GM18868 (cell line): ENCODE measurements at regions not wholly inside any gene's neighbourhood (a gene's known extent, or its start where the extent isn't known, plus 50 kb on each side); places are given as distances from the start of the nearest gene placed in this dataset.
A peak's percentile ranks its signal among the peaks of the same experiment; 100 is the strongest.
"Not testable (repeated sequence)": the region's sequence is repeated elsewhere in the genome, so short reads cannot be mapped to it uniquely, and the experiment has no call there.

Experiments used
- ATAC-seq: cut with Tn5 transposase; IDR thresholded peaks from one replicate; pipeline ENCODE4 v1.9.1; 2021; ENCODE audit warnings: mild to moderate bottlenecking, moderate library complexity; ENCODE audit not compliant: unreplicated experiment

- ATAC-seq = no peak
Measured at GRCh38 chr11:56883371-56883987, 105.2 kb upstream of the OR5AK2 start.

- no peak for ATAC-seq
Measured at GRCh38 chr11:56876621-56877275, 112.0 kb upstream of the OR5AK2 start.

GRCh38 chr11:56855217-56855616 is 106.7 kb upstream of the OR9G4 start:
- no peak for ATAC-seq

DNA sequence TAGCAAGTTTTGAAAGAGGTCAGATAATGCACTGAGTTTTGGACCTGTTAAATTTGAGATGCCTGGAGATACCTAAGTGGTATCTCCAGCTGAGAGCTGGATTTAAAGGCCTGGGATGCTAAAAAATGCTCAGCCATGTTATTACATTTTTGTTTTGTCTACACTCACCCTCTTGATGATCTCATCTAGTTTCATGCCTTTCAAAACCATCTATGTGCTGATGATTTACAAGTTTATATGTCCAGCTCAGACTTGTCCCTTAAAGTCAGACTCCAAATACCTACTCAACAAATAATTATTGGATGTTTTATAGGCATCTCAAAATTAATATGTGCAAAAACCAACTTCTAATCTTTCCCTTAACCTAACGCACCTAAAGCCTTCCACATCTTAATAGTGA is 103.6 kb upstream of the OR9G4 start:
- ATAC-seq = no peak

DNA sequence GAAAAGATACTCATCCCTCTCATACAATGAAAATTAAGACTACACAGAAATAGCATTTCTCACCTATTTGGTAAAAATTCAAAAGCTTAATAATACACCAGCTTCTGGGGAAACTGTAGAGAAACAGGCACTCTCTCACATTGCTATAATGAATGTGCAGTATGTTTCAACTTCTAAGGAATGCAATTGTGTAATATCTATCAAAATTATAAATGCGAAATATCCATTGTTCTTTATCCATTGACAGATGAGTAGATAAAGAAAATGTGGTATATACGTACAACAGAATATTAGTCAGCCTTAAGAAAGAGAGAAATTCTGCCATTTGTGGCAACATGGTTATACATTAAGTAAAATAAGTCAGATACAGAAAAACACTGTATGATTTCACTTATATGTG is 101.4 kb upstream of the OR9G4 start:
- no peak for ATAC-seq

- ATAC-seq = no peak
Measured at GRCh38 chr11:56849250-56849649, 100.8 kb upstream of the OR9G4 start.

GRCh38 chr11:56848141-56848809 is 99.8 kb upstream of the OR9G4 start:
- ATAC-seq = no peak

- ATAC-seq = no peak
Measured at GRCh38 chr11:56846631-56847576, 98.4 kb upstream of the OR9G4 start.

- ATAC-seq = no peak
Measured at GRCh38 chr11:56845121-56845732, 96.7 kb upstream of the OR9G4 start.

DNA sequence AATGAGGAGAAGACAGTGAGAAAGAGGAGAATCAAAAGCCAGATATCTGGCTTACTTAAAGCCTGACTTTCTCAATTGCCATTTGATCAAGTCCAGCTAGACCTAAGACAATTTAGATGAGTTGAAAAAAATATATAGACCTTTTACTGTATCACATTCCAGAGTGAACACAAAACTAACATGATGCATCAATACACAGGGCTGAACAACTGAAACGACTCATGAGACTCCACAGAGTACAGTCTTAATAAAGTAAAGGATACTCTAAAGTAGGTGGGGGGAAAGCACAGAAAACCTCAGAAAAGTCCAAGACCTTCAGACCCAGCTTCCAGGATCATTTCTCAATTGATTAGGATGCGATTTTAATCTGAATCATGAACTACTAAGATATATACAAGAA is 95.3 kb upstream of the OR9G4 start:
- no peak for ATAC-seq

DNA sequence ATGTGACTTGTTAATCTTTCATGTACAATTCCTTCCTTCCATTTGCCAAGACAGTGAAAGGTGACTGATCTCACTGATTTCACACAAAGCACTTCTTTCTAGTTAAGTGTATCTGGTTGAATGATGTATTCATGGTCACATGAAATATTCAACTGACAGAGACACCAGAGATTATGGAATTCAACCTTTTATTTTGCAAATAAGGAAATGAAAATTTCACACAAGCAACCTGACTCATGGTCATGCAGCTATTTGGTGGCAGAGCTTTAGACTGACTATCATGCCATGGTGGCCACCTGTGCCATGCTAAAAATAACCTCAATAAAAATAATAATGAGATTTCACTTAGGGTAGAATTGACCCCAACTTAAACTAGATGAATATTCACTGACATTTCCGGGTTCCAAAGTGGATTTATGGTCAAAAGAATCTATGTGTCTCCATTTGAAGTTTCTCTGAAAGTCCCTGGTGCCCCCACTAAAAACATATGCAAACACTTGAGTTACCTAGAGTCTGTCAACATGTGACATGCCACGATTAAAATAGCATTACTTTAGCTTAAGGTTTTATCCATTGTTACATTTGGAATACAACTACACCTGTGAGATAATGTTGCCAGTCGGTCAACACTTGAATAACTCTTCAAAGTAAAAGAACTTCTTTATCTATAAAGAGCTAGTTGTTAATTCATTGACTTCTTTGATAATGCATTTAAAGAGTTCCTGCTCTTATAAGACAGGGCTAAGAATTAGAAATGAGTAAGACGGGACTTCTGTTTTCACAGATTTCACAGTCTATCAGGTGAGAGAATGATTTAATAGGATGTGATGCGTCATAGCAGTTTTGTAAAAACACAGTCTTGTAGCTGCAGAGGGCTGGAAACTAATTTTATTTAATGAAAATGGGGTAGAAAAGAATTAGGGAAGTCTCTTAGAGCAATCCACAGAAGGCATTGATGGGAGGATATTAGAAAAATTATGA is 94.6 kb upstream of the OR9G4 start:
- no peak for ATAC-seq

GRCh38 chr11:56841210-56841810 is 92.8 kb upstream of the OR9G4 start:
- peak; percentile 73 for ATAC-seq

- ATAC-seq = not testable (repeated sequence)
Measured at GRCh38 chr11:56827357-56827756, 78.9 kb upstream of the OR9G4 start.

DNA sequence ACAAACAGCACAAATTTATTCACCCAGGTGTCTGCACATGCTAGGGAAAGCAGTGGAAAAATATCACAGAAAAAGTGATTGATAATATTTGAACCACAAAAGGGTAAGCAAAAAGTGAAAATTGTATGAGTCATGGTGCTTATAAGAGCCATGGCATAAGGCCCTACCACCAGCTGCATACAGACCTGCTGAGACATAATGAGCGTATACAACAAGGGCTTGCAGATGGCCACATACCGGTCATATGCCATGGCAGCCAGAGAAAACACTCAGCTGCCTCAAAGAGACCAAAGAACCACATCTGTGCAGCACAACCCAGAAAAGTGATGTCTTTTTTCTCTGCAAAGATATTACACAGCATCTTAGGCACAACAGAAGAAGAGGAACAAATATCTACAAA is 71.4 kb upstream of the OR9G4 start:
- no peak for ATAC-seq

DNA sequence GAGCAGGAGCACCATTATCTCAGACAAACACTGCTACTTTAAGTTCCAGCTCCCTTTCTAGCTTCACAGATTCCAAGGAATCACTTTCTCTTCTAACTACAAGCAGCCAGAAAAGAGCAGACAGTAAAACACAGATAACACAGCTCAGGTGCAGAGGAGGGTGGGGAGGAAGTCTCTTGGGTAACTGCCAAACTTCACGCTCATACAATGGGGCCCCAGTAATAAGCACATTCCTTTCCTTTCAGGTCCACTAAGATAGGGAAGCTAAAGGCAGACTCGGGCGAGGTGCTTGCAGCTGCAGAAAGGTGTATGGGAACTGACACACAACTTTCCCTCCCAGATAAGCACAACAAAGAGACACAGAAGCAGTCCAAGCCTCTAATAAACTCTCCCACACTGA is 69.2 kb upstream of the OR9G4 start:
- ATAC-seq = no peak

GRCh38 chr11:56816259-56816658 is 67.8 kb upstream of the OR9G4 start:
- no peak for ATAC-seq

DNA sequence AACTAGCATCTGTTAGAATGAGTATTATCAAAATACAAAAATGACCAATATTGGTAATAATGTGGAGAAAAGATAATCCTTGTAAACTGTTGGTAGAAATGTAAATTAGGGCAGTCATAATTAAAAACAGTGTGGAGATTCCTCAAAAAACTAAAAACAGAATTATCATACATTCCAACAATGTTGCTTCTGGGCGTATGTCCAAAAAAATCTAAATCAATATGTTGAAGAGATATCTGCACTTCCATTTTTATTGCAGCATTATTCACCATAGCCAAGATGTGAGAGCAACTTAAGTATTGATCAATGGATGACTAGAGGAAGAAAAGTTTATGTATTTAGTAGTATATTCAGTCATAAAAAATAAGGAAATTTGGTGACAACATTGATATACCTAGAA is 59.8 kb upstream of the OR9G4 start:
- no peak for ATAC-seq

DNA sequence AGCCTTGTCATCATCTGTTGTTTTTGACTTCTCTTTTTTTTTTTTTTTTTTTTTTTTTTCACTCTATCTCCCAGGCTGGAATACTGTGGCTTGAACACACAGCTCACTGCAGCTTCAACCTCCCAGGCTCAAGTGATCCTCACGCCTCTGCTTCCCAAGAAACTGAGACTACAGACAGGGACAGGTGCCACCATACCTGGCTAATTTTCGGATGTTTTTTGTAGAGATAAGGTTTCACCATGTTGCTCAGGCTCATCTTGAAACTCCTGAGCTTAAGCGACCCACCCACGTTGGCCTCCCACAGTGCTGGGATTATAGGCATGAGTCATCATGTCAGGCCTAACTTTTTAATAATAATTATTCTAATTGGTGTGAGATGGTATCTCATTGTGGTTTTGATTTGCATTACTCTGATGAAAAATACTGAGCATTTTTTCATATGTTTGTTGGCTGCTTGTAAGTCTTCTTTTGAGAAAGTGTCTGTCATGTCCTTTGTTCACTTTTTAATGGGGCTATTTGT is 51.3 kb upstream of the OR9G4 start:
- no peak for ATAC-seq
